GM19463 (cell line): ENCODE measurements at regions not wholly inside any gene's neighbourhood (a gene's known extent, or its start where the extent isn't known, plus 50 kb on each side); places are given as distances from the start of the nearest gene placed in this dataset.
"Not testable (repeated sequence)": the region's sequence is repeated elsewhere in the genome, so short reads cannot be mapped to it uniquely, and the experiment has no call there.

Experiments used
- ATAC-seq: cut with Tn5 transposase; IDR thresholded peaks from one replicate; pipeline ENCODE4 v1.9.1; 2021; ENCODE audit warnings: mild to moderate bottlenecking, moderate library complexity; ENCODE audit not compliant: unreplicated experiment

- ATAC-seq = no peak
Observed at GRCh38 chr18:2188258-2188657, 383.0 kb downstream of the METTL4 start.

- ATAC-seq = no peak
Observed at GRCh38 chr18:2191180-2191790, 380.0 kb downstream of the METTL4 start.

- no peak for ATAC-seq
Observed at GRCh38 chr18:2192562-2192961, 378.7 kb downstream of the METTL4 start.

- ATAC-seq = no peak
Observed at GRCh38 chr18:2197946-2198345, 373.4 kb downstream of the METTL4 start.

GRCh38 chr18:2199060-2199459 lies 372.2 kb downstream of the METTL4 start:
- ATAC-seq = no peak

GRCh38 chr18:2201036-2201600 lies 370.2 kb downstream of the METTL4 start:
- no peak for ATAC-seq

GRCh38 chr18:2204736-2205135 lies 366.6 kb downstream of the METTL4 start:
- no peak for ATAC-seq

GRCh38 chr18:2207294-2207693 lies 364.0 kb downstream of the METTL4 start:
- ATAC-seq = no peak

- no peak for ATAC-seq
Observed at GRCh38 chr18:2212598-2213205, 358.6 kb downstream of the METTL4 start.

- no peak for ATAC-seq
Observed at GRCh38 chr18:2213905-2214304, 357.4 kb downstream of the METTL4 start.

- ATAC-seq = no peak
Observed at GRCh38 chr18:2217356-2217755, 353.9 kb downstream of the METTL4 start.

GRCh38 chr18:2218101-2218500 lies 353.2 kb downstream of the METTL4 start:
- no peak for ATAC-seq

- no peak for ATAC-seq
Observed at GRCh38 chr18:2219706-2220105, 351.6 kb downstream of the METTL4 start.

GRCh38 chr18:2222270-2223185 lies 348.8 kb downstream of the METTL4 start:
- no peak for ATAC-seq

- ATAC-seq = no peak
Observed at GRCh38 chr18:2223449-2223848, 347.9 kb downstream of the METTL4 start.

- ATAC-seq = no peak
Observed at GRCh38 chr18:2223849-2224248, 347.5 kb downstream of the METTL4 start.

GRCh38 chr18:2236232-2236631 lies 335.1 kb downstream of the METTL4 start:
- no peak for ATAC-seq

- ATAC-seq = no peak
Observed at GRCh38 chr18:2237706-2238105, 333.6 kb downstream of the METTL4 start.

- ATAC-seq = no peak
Observed at GRCh38 chr18:2240311-2240705, 331.0 kb downstream of the METTL4 start.

GRCh38 chr18:2244641-2245040 lies 326.7 kb downstream of the METTL4 start:
- ATAC-seq = no peak

GRCh38 chr18:2247101-2247500 lies 324.2 kb downstream of the METTL4 start:
- not testable (repeated sequence) for ATAC-seq

GRCh38 chr18:2254977-2255376 lies 316.3 kb downstream of the METTL4 start:
- no peak for ATAC-seq
